ENCODE measurements at regions not wholly inside any gene's neighbourhood (a gene's known extent, or its start where the extent isn't known, plus 50 kb on each side); places are given as distances from the start of the nearest gene placed in this dataset.

GRCh38 chr3:31161889-31162288 is 267.4 kb upstream of the GADL1 start:
- DNase-seq (ENCODE audit: low spot score) = no peak
- Histone ChIP-seq H2AFZ (no peak overlapping the region), H3K9me2 (ENCODE audit: insufficient read depth) (no peaks in the 10 kb centered on the region), H3K4me1 (ENCODE audit: insufficient read depth) (peaks cover 17% of the 10 kb centered on the region), H4K20me1 (replicated peaks; ENCODE audit: insufficient read depth) (no peaks in the 10 kb centered on the region), H3F3A (replicated peaks; ENCODE audit: low read depth) (no peaks in the 10 kb centered on the region), H3K79me2 (replicated peaks; ENCODE audit: insufficient read depth) (no peaks in the 10 kb centered on the region), H3K4me2 (no peak overlapping the region), H3K27me3 (ENCODE audit: insufficient read depth) (no peaks in the 10 kb centered on the region), H3K36me3 (ENCODE audit: insufficient read depth) (no peaks in the 10 kb centered on the region), H3K4me3 (no peak overlapping the region), H3K27ac (ENCODE audit: low read depth) (no peak overlapping the region)
- TF ChIP-seq ZNF114 (CRISPR knock-in tag; IDR thresholded peaks at IDR 0.05) (no peak), NANOG (IDR thresholded peaks at IDR 0.05; ENCODE audit: borderline replicate concordance) (no peak), ETS1 (IDR thresholded peaks at IDR 0.05) (no peak), CREB1 (CRISPR knock-in tag; IDR thresholded peaks at IDR 0.05; ENCODE audit: low read depth) (no peak), JUNB (IDR thresholded peaks at IDR 0.05; ENCODE audit: unreplicated experiment) (no peak), ZNF462 (CRISPR knock-in tag; IDR thresholded peaks at IDR 0.05) (no peak), POLR2AphosphoS5 (IDR thresholded peaks at IDR 0.05; ENCODE audit: low read depth) (no peak), STAT1 (IDR thresholded peaks at IDR 0.05; ENCODE audit: unreplicated experiment) (no peak), EZH2phosphoT487 (IDR thresholded peaks at IDR 0.05; ENCODE audit: unreplicated experiment) (no peak), EZH2 (IDR thresholded peaks at IDR 0.05; ENCODE audit: low read depth, unreplicated experiment) (no peak), ZNF331 (CRISPR knock-in tag; IDR thresholded peaks at IDR 0.05; ENCODE audit: low read depth) (no peak)
- TF ChIP-seq, protein P1, sequence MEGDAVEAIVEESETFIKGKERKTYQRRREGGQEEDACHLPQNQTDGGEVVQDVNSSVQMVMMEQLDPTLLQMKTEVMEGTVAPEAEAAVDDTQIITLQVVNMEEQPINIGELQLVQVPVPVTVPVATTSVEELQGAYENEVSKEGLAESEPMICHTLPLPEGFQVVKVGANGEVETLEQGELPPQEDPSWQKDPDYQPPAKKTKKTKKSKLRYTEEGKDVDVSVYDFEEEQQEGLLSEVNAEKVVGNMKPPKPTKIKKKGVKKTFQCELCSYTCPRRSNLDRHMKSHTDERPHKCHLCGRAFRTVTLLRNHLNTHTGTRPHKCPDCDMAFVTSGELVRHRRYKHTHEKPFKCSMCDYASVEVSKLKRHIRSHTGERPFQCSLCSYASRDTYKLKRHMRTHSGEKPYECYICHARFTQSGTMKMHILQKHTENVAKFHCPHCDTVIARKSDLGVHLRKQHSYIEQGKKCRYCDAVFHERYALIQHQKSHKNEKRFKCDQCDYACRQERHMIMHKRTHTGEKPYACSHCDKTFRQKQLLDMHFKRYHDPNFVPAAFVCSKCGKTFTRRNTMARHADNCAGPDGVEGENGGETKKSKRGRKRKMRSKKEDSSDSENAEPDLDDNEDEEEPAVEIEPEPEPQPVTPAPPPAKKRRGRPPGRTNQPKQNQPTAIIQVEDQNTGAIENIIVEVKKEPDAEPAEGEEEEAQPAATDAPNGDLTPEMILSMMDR (conservative IDR thresholded peaks at IDR 0.05; ENCODE audit: low read depth in 2 of 2) = no peak
- TF ChIP-seq, protein P2, sequence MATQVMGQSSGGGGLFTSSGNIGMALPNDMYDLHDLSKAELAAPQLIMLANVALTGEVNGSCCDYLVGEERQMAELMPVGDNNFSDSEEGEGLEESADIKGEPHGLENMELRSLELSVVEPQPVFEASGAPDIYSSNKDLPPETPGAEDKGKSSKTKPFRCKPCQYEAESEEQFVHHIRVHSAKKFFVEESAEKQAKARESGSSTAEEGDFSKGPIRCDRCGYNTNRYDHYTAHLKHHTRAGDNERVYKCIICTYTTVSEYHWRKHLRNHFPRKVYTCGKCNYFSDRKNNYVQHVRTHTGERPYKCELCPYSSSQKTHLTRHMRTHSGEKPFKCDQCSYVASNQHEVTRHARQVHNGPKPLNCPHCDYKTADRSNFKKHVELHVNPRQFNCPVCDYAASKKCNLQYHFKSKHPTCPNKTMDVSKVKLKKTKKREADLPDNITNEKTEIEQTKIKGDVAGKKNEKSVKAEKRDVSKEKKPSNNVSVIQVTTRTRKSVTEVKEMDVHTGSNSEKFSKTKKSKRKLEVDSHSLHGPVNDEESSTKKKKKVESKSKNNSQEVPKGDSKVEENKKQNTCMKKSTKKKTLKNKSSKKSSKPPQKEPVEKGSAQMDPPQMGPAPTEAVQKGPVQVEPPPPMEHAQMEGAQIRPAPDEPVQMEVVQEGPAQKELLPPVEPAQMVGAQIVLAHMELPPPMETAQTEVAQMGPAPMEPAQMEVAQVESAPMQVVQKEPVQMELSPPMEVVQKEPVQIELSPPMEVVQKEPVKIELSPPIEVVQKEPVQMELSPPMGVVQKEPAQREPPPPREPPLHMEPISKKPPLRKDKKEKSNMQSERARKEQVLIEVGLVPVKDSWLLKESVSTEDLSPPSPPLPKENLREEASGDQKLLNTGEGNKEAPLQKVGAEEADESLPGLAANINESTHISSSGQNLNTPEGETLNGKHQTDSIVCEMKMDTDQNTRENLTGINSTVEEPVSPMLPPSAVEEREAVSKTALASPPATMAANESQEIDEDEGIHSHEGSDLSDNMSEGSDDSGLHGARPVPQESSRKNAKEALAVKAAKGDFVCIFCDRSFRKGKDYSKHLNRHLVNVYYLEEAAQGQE (IDR thresholded peaks at IDR 0.05; ENCODE audit: unreplicated experiment) = no peak
- Mint-ChIP-seq H3K4me3 (no peak overlapping the region), H3K27ac (no peak overlapping the region), H3K9me3 (no peaks in the 10 kb centered on the region), H3K4me1 (peaks cover 18% of the 10 kb centered on the region), H3K36me3 (ENCODE audit: low read depth) (no peaks in the 10 kb centered on the region), H3K27me3 (ENCODE audit: insufficient read depth, low read depth, poor library complexity) (no peaks in the 10 kb centered on the region)
- no peak for ATAC-seq
